Endothelial cell of umbilical vein (primary cell): ENCODE measurements at regions not wholly inside any gene's neighbourhood (a gene's known extent, or its start where the extent isn't known, plus 50 kb on each side); places are given as distances from the start of the nearest gene placed in this dataset.

ENCODE experiments used
- BruUV-seq: library from RNA; stranded (reverse); fragments of 400-500 nt; replicated peaks from 2 replicates; lab custom pipeline; 2021; lab: Mats Ljungman, UMichigan
- CTCF ChIA-PET: fragments of 300-600, 350-600 bp; sonication (Branson Sonifier 250); formaldehyde crosslinking; loops from one replicate; lab custom pipeline; 2021; ENCODE audit warnings: antibody characterized with exemption, inconsistent platforms; lab: Charles Lee
- POLR2A ChIA-PET: fragments of 300-600, 350-600 bp; sonication (Branson Sonifier 250); formaldehyde crosslinking; loops from one replicate; lab custom pipeline; 2021; ENCODE audit warnings: antibody characterized with exemption, inconsistent platforms; lab: Charles Lee
- DNase-seq: peaks from one replicate; pipeline ENCODE4 v3.0.0-alpha.2; 2011; ENCODE audit warnings: low read depth, low spot score
- FAIRE-seq: peaks from 2 replicates; lab custom pipeline; 2011; peaks lifted over from hg19 to GRCh38; lab: Jason Lieb, UNC
- H2AFZ ChIP-seq: 2 replicates; pipeline ENCODE4 v1.6.0; 2012; ENCODE audit warnings: low read depth, low read length, control low read depth, inconsistent platforms
- H3K27ac ChIP-seq: 2 replicates; pipeline ENCODE4 v1.5.1; 2011; ENCODE audit warnings: low read depth, mild to moderate bottlenecking, control low read depth, low read length, moderate library complexity; ENCODE audit not compliant: insufficient read depth
- H3K27me3 ChIP-seq, 2 experiments: 2 replicates each; pipeline versions ENCODE4 v1.6.0 to v1.6.1; 2011; ENCODE audit warnings: low read length in 2 of 2, mixed read lengths in 1 of 2; ENCODE audit not compliant: control insufficient read depth in 2 of 2, insufficient read depth in 2 of 2
- H3K36me3 ChIP-seq, 2 experiments: 2 replicates in 1 of 2; 3 replicates in 1 of 2; pipeline ENCODE4 v1.5.1; 2011; ENCODE audit warnings: low read length in 2 of 2, mild to moderate bottlenecking in 1 of 2, moderate library complexity in 1 of 2; ENCODE audit not compliant: control insufficient read depth in 2 of 2, insufficient read depth in 2 of 2; ENCODE audit errors: extremely low read depth in 1 of 2
- H3K4me1 ChIP-seq: 3 replicates; pipeline ENCODE4 v1.5.1; 2011; ENCODE audit warnings: mild to moderate bottlenecking, low read length; ENCODE audit not compliant: control insufficient read depth, insufficient read depth; ENCODE audit errors: extremely low read depth
- H3K4me2 ChIP-seq: 2 replicates; pipeline ENCODE4 v1.6.1; 2011; ENCODE audit warnings: low read length, control low read depth, mixed read lengths; ENCODE audit not compliant: insufficient read depth
- H3K4me3 ChIP-seq, 3 experiments: fragments of 200-600 bp in 1 of 3; sonication (generic), shearing (Covaris generic) in 1 of 3; replicated peaks in 1 of 3; 2 replicates each; pipeline ENCODE4 v1.5.1; 2011 to 2016; ENCODE audit warnings: control low read depth in 3 of 3, low read length in 3 of 3, mild to moderate bottlenecking in 2 of 3, inconsistent platforms in 1 of 3, low read depth in 1 of 3, moderate library complexity in 1 of 3; ENCODE audit not compliant: insufficient read depth in 1 of 3
- H3K79me2 ChIP-seq: 2 replicates; pipeline ENCODE4 v1.6.0; 2012; ENCODE audit warnings: low read length, inconsistent platforms; ENCODE audit not compliant: control insufficient read depth, insufficient read depth
- H3K9ac ChIP-seq: replicated peaks from 2 replicates; pipeline ENCODE3; 2011; ENCODE audit warnings: low read length, control low read depth; ENCODE audit not compliant: insufficient read depth; ENCODE audit errors: extremely low read depth
- H3K9me1 ChIP-seq: replicated peaks from 3 replicates; pipeline ENCODE4 v1.6.0; 2011; ENCODE audit warnings: mild to moderate bottlenecking, low read length; ENCODE audit not compliant: control insufficient read depth, insufficient read depth; ENCODE audit errors: extremely low read depth
- H3K9me3 ChIP-seq: replicated peaks from 2 replicates; pipeline ENCODE4 v1.5.1; 2012; ENCODE audit warnings: low read length, inconsistent platforms; ENCODE audit not compliant: control insufficient read depth, insufficient read depth
- H4K20me1 ChIP-seq: replicated peaks from 2 replicates; pipeline ENCODE3; 2011; ENCODE audit warnings: mild to moderate bottlenecking, low read length; ENCODE audit not compliant: control insufficient read depth, insufficient read depth; ENCODE audit errors: extremely low read depth
- CTCF ChIP-seq, 2 donors: IDR thresholded peaks; 1 replicate in 1 of 2; 2 replicates in 1 of 2; pipeline ENCODE4 v1.5.1; 2011; ENCODE audit warnings: low read length in 2 of 2, mild to moderate bottlenecking in 2 of 2, moderate library complexity in 2 of 2, control low read depth in 1 of 2, inconsistent platforms in 1 of 2, low read depth in 1 of 2; ENCODE audit not compliant: insufficient read depth in 1 of 2; ENCODE audit errors: extremely low read depth in 1 of 2
- EZH2 ChIP-seq: IDR thresholded peaks from 2 replicates; pipeline ENCODE4 v1.6.1; 2012; ENCODE audit warnings: borderline replicate concordance, low read depth, mild to moderate bottlenecking, moderate library complexity, low read length, inconsistent platforms; ENCODE audit not compliant: severe bottlenecking
- FOS ChIP-seq: IDR thresholded peaks from 2 replicates; pipeline ENCODE4 v1.6.1; 2011; ENCODE audit warnings: mild to moderate bottlenecking, low read length, moderate library complexity, borderline replicate concordance; ENCODE audit not compliant: insufficient read depth
- GATA2 ChIP-seq: IDR thresholded peaks from 2 replicates; pipeline ENCODE4 v1.7.0; 2011; ENCODE audit warnings: low read depth, mild to moderate bottlenecking, moderate library complexity, mixed read lengths, low read length; ENCODE audit not compliant: insufficient read length, insufficient read depth
- JUN ChIP-seq: IDR thresholded peaks from 2 replicates; pipeline ENCODE4 v1.6.1; 2011; ENCODE audit warnings: borderline replicate concordance, low read depth; ENCODE audit not compliant: insufficient read length, insufficient read depth
- MYC ChIP-seq: IDR thresholded peaks from one replicate; pipeline ENCODE4 v1.6.1; 2011; ENCODE audit warnings: mild to moderate bottlenecking, low read depth, low read length
- POLR2A ChIP-seq: IDR thresholded peaks from 2 replicates; pipeline ENCODE4 v1.6.1; 2012; ENCODE audit warnings: low read depth, mild to moderate bottlenecking, control low read depth, low read length
- POLR2AphosphoS5 ChIP-seq: IDR thresholded peaks from 2 replicates; pipeline ENCODE4 v1.6.1; 2012; ENCODE audit warnings: low read depth, mild to moderate bottlenecking, control low read depth, low read length, moderate library complexity; ENCODE audit not compliant: insufficient read depth
- dilution Hi-C: fragments of 300-500 bp; cut with MboI; formaldehyde crosslinking; loops from one replicate; pipeline ENCODE4 v1.15.0; 2019; ENCODE audit warnings: low sequenced_read_pairs; ENCODE audit not compliant: extremely low pct_ligation_motif_present
- intact Hi-C: fragments of 100-400 bp; cut with micrococcal nuclease; formaldehyde crosslinking; loops from one replicate; pipeline ENCODE4 v1.10.0; 2022
- TF ChIP-seq, protein P1 (sequence below): IDR thresholded peaks from 2 replicates; pipeline ENCODE4 v1.6.1; 2011; ENCODE audit not compliant: insufficient read depth, insufficient read length

GRCh38 chr11:134923441-134923840 is 511.4 kb upstream of the B3GAT1 start:
- dilution Hi-C loops (no loop called here), intact Hi-C loops (no loop called here)
- H3K9me1 ChIP-seq: no peaks in the 10 kb centered on the region
- no peak for FAIRE-seq
- BruUV-seq: no TSS peak
- POLR2A ChIA-PET: no interaction called here
- no peak for TF ChIP-seq POLR2AphosphoS5
- no peak for TF ChIP-seq MYC
- no peak for TF ChIP-seq POLR2A
- no peaks in the 10 kb centered on the region for H3K79me2 ChIP-seq
- H3K4me3 ChIP-seq: no peak overlapping the region
- CTCF ChIA-PET: no interaction called here
- H3K27ac ChIP-seq: no peak overlapping the region
- H3K27me3 ChIP-seq: no peaks in the 10 kb centered on the region
- H4K20me1 ChIP-seq: no peaks in the 10 kb centered on the region
- no peak overlapping the region for H3K4me2 ChIP-seq
- H3K9me3 ChIP-seq: no peaks in the 10 kb centered on the region
- no peak overlapping the region for H2AFZ ChIP-seq
- no peak overlapping the region for H3K9ac ChIP-seq
- no peaks in the 10 kb centered on the region for H3K4me1 ChIP-seq
- H3K36me3 ChIP-seq: no peaks in the 10 kb centered on the region
- no peak for DNase-seq

- DNase-seq (no peak), FAIRE-seq (no peak)
- Histone ChIP-seq H3K9me1 (no peaks in the 10 kb centered on the region), H3K9me3 (no peaks in the 10 kb centered on the region), H3K27ac (no peak overlapping the region), H3K9ac (no peak overlapping the region), H2AFZ (no peak overlapping the region), H3K27me3 (no peaks in the 10 kb centered on the region), H3K4me2 (no peak overlapping the region), H4K20me1 (no peaks in the 10 kb centered on the region), H3K36me3 (no peaks in the 10 kb centered on the region), H3K79me2 (no peaks in the 10 kb centered on the region), H3K4me1 (no peaks in the 10 kb centered on the region), H3K4me3 (no peak overlapping the region)
- TF ChIP-seq, protein P1, sequence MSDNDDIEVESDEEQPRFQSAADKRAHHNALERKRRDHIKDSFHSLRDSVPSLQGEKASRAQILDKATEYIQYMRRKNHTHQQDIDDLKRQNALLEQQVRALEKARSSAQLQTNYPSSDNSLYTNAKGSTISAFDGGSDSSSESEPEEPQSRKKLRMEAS: no peak
- TF ChIP-seq EZH2 (no peak), POLR2A (no peak), CTCF (IDR thresholded peaks at IDR 0.05; ENCODE audit: extremely low read depth in 1 of 2, insufficient read depth in 1 of 2, low read depth in 1 of 2, low read length in 2 of 2) (no peak), MYC (no peak), POLR2AphosphoS5 (no peak), GATA2 (no peak), FOS (no peak), JUN (no peak)
- intact Hi-C loops: no loop called here
- BruUV-seq: no TSS peak
- POLR2A ChIA-PET: no interaction called here
- dilution Hi-C loops: no loop called here
- CTCF ChIA-PET: interaction anchor here (1.2 kb wide), 1 partner anchor 53 kb away, joined by 4 read pairs; no protein-coding TSS in a partner anchor
Observed at GRCh38 chr11:134921938-134922337, 509.9 kb upstream of the B3GAT1 start.
